Central memory CD4-positive, alpha-beta T cell (primary cell): ENCODE measurements at regions not wholly inside any gene's neighbourhood (a gene's known extent, or its start where the extent isn't known, plus 50 kb on each side); places are given as distances from the start of the nearest gene placed in this dataset.
"Not testable (repeated sequence)": the region's sequence is repeated elsewhere in the genome, so short reads cannot be mapped to it uniquely, and the experiment has no call there.

Experiments used
- DNase-seq: peaks from one replicate; pipeline ENCODE4 v3.0.0; 2022

DNA sequence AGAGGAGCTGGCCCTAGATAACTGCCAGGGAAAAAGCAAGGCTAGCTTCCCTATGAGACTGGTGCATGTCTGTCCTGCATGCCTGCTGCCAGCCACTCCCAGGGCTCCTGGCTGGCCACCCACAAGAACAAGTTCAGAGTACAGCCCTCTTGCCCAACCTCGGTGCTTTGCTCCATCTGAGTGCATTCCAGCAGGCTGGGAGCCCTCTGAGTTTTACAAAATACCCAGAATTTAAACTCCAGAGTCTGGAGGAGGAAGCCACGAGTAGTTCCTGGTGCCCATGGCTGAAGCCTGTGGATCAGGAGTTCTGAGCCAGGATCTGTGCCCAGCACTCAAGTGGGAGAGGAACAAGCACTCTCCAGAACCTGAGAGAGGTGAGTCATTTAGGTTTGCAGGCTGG lies 111.6 kb downstream of the MAGEE2 start:
- no peak for DNase-seq

DNA sequence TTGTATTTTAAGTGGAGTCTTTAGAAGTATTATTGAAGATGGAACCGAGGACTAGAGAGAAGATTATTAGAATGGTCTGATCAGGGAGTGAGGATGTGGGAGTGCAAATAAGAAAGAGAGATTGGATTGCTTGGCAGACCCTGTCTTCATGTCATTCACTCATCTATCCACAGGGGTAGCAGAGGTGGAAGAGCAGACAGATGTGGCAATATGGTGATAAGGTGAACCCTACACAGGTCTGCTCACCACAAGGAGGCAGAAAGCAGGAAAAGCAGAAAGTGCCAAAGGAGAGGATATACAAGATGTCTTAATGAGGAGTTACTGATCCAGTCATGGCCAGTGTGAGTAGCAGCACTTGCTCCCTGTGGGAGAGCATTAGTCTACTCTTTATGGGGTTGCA lies 129.4 kb downstream of the MAGEE2 start:
- DNase-seq, result no peak

- DNase-seq, result no peak
Measured at GRCh38 chrX:75649829-75650228, 127.0 kb upstream of the ZDHHC15 start.

DNA sequence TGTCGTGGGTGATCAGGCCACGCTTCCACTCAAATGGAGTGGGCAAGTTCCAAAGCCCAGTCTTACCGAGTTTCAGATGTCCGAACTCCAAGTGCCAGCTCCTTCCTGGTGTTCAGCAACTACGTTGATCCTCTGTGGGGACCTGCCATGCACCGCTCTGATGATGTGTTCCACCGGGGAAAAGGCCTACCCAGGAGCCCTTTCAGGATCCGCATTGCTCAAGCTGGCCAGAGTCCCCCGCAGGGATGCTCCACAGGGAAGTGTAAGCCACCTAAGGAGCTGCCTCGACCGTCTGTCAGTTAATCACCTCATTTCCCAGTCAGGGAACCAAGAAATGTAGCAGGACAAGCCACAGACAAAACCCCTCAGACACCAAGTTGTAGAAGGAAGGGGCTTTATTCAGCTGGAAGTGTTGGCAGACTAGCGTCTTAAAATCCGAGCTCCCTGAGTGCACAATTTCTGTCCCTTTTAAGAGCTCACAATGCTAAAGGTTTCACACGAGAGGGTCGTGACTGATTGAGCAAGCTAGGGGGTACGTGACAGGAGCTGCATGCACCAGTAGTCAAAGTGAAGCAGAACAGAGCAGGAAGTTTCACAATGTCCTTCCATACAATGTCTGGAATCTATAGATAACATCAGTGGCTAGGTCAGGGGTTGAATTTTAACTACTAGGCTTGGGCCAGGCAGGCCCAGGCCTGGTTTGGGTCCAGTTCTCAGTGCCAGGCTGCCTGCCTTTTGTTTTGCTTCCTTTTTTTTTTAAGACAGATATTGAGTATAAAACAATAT lies 126.2 kb upstream of the ZDHHC15 start:
- no peak for DNase-seq

DNA sequence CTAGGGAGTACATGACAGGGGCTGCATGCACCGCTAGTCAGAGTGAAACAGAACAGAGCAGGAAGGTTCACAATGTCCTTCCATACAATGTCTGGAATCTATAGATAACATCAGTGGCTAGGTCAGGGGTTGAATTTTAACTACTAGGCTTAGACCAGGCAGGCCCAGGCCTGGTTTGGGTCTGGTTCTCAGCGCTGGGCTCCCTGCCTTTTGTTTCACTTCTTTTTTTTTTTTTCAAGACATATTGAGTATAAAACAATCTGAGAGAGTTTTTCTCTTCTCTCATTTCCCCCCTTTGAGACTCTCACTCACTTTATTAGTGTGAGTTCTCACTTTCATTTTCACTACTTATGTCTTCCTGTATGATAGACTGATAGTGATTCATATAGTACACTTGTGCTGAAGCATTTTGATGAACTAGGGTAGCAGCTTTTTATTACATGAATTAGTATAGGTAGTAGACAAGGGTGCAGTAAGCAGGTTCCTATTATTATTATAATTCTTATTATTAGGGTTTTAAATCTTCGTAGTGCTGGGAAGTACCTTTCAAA lies 120.0 kb upstream of the ZDHHC15 start:
- no peak for DNase-seq

GRCh38 chrX:75638332-75638731 lies 115.5 kb upstream of the ZDHHC15 start:
- no peak for DNase-seq

DNA sequence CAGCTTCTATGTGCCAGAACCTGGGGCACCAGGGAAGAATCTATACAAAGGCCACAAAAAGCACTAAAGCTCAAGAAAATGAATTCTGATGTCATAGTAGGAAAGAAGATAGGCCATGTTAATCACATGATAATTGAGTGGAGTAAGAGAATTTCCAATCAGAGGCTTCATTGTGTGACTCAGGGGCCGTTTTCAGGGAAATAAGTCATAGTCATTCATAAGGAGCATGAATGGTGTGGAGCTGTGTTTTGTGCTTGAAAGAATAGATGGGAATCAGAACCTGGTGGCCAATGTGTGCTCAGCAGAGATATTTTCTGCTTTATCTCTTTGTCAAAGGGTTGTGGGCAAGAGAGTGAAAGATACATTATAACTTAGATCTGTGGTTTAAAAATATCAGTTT lies 102.4 kb upstream of the ZDHHC15 start:
- DNase-seq, result no peak

GRCh38 chrX:75623535-75623934 lies 100.7 kb upstream of the ZDHHC15 start:
- DNase-seq, result no peak

DNA sequence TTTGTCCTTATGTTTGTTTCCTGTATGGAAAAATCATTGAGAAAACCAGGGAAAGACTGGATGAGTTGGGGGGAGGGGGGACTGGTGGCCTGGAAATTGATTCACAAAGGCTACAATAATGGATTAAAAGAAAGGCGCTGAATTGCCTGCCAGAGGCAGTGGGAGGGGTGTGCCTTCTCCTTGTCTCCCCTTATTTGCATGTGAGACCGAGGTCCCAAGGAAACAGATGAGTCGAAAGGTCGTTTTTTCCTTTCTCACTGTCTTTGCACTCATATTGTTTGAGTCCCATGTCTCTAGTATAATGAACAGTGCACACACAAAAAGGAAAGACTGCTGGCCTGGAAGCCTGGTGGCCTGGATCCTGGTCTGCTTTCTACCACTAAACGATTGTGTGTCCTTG lies 86.6 kb upstream of the ZDHHC15 start:
- no peak for DNase-seq

- DNase-seq, result peak; percentile 5
Measured at GRCh38 chrX:75603833-75604232, 81.0 kb upstream of the ZDHHC15 start.

GRCh38 chrX:75602022-75602421 lies 79.2 kb upstream of the ZDHHC15 start:
- DNase-seq, result not testable (repeated sequence)

- no peak for DNase-seq
Measured at GRCh38 chrX:75596178-75596577, 73.3 kb upstream of the ZDHHC15 start.

DNA sequence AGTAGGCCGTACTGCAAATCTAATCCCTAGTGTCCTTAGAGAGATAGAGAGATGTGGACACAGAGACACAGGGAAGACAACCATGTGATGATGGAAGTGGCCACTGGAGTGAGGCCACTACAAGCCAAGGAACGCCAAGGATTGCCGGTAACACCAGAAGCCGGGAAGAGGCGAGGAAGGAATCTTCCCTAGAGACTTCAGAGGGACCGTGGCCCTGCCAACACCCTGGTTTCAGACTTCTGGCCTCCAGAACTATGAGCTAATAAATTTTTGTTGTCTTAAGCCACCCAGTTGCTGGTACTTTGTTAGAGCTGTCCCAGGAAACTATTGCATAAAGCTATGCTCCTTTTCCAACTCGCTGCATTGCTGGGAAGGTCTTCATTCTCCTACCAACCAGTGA lies 70.3 kb upstream of the ZDHHC15 start:
- DNase-seq, result not testable (repeated sequence)

GRCh38 chrX:75582511-75582910 lies 59.7 kb upstream of the ZDHHC15 start:
- DNase-seq, result no peak
